ENCODE measurements at regions not wholly inside any gene's neighbourhood (a gene's known extent, or its start where the extent isn't known, plus 50 kb on each side); places are given as distances from the start of the nearest gene placed in this dataset.

DNA sequence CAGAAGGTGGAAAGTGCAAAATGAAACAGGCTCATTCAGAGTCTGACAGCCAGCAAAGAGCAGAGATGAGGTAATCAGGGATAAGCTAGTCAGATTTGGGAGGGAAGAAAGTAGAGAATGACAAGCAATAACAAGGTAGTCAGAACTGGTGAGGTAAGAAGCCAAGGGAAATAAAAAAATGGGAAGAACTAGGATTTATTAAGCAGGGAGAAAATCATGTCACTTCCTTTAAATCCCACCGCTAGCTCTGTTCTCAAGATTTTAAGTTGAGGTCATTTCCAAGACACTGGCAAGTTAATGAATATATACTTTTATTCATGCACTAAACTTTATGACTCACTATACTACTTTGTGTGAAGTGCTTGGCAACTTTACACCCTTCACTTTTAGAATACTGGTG lies 1106.8 kb downstream of the IGSF11 start:
- DNase-seq: no peak

DNA sequence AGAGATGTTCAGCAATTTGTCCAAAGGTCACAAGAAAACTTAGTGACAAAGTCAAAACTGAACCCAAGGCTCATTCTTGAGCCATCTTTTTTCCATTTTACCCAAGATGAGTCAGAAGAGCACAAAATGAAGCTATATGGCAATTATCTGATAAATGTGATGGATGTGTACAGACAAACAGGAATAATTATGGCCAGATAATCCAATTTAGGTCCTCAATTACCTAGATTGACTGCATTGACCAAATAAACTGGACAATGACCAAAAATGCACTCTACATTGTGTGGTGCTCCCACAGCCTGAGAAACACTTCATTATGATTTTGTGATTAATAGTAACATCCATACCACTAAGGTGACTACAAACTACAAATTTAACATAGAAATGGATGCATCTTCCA lies 1105.8 kb downstream of the IGSF11 start:
- no peak for DNase-seq

DNA sequence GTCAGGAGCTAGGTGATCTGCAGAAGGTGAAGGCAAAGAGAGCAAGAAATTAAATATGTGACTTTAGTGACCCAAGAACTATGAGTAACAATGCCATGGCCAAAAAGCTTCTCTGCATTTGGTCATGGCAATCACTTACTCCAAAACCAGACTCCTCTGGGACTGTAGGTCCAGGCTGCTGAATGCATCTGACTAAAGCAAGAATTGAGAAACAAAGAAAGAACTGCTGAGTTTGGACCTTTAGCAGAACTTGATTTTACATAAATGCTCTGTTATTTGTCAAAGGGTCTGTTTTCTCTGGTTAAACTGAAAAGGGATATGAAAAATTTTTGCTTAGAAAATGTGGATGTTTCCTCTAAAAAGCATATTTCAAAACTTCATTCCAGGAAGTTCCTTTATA lies 1102.2 kb downstream of the IGSF11 start:
- DNase-seq: no peak

DNA sequence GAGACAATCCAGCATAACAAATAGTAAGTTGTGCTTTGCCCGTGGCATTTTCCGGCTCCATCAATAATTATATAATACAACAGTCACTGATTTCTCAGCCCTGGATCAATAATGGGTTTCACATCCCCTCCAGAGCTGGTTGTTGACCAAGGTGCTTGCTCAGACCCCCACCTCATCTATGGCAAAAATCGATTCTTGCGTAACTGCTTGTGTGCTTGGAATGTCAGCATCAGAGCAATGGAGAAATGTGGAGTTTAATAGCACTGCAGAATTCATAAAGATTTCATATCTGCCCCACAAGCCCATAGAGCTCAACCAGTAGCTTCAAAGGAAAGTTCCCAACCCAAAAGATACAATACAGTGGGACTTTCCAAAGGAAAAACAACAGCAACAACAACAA lies 1098.5 kb downstream of the IGSF11 start:
- no peak for DNase-seq

DNA sequence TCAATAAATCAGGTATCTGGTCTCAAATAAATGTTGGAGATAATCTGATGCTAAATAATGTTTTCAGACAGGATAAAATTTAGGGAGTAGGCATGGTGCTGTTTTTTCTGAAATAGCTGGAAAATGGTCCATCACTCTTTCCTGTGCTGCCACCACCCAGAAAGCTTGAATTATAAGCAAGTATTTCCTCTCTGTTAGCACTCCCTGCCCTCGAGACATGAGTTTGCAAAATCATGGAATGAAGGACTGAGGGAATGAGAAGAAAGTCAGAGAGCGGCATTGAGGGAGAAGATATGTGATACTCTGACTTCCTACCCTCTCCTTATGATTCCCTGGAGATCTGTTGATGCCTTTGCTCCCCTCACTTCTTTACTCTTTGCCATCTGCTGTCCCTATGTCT lies 1095.7 kb downstream of the IGSF11 start:
- DNase-seq: no peak

DNA sequence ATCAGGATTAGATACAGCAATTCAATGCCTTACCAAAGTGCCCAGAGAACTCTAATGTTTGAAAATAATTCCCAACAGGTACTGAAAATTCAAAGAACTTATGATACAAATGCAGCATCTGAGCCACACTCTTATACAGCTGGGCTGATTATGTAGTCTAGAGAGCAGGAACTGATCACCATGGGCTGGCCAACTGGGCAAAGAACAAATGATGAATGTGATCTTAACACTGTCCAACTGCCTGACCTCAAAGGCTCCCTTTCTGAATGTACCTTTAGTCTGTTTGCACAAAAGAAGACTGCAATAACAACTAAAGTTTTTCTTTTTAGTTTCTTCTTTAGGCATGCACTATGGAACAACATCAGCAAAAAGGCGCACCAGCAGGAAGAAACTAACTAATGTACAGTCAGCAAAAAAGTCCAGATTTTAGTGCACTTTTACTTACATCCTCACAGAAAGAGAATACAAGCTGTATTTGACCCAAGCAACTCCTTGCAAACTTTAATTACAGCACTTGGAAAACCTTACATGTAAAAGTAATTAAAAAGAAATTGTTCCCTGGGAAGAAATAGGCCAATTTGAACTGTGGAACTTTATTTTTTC lies 1095.1 kb downstream of the IGSF11 start:
- no peak for DNase-seq

DNA sequence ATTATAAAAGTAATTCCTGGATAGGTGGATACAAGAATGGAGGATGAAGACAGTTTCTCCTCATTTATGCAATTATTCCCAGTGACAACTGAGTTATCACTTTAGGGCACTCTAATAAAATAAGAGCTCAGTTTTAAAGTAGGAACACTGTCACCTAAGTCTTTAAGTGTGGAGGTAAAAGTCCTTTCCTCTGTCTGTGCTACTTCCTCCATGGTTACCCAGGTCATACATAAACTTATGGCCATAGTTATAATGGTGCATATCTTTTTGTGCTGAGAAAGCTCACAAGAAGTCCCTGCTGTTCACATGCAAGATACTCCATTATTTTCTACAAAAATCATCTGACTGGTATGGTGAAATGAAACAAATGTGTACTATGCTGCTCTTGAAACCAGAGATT lies 1093.6 kb downstream of the IGSF11 start:
- DNase-seq: no peak

DNA sequence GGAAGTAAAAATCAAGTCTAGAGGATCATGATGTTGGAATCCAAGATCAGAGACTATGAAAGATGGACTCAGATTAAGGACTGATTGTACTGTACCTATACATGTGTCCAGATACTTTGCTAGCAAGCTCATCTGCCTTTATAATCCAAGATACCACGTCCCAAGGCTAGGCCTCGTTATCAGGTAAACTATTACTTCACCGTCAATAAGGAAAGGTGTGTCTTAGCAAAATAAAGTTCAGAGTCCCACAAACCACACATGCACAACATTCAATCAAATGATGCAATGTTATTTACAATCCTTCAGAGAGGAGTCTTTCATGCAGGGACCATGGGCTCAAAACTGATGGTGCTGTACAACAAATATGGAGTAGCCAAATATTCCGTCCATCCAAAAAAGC lies 1092.9 kb downstream of the IGSF11 start:
- DNase-seq: no peak

DNA sequence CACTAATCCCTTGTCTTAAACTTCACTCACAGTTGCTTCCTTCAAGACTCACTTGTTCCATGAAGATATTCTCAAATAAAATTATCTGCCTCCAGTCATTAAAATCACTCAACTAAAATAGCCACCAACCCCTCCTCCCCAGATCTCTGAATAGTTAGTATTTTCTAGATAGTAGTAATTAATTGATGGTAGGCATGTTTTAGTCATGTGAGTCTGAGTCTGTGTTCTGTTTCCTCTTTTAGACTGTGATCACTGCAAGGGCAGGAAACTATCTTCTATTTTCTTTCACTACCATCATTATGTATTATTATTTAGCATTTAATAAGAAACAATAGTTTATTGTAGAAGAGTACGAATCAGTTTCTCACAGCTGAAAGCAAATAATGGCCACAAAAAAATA lies 1080.5 kb downstream of the IGSF11 start:
- DNase-seq: no peak

DNA sequence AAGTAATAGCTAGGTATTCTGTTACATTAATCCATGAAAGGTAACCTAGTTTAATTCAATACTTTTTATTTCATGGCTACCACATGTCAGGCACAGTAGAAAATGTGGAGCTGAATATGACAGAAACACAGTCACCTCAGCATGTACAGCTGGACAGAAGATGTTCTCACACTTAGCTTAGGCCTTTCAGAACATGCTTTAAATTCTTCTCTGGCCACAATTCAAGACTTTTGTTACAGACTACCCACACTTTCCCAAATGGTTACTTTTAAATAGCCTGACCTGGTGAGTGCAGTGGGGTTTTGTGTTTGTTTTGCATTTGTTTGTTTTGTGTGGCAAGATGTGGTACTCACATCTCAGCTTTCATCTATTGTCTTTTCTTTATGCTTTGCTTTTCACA lies 1079.5 kb downstream of the IGSF11 start:
- no peak for DNase-seq

DNA sequence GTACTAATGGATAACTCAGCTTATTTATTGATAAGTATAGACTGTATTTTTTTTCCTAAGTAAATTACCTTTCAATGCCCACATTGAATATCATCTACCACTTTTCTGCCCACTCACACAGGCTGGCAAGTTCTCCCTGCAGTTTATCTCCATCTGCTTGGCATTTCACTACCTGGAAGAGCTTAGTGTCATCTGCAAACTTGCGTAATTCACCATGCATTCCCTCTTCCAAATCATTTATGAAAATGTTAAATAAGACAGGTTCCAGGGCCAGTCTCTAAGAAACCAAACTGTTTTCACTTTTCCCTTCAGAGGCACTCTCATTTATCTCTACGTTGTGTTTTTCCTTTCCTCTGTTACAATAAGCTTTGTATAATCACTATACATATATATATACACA lies 1076.6 kb downstream of the IGSF11 start:
- no peak for DNase-seq

DNA sequence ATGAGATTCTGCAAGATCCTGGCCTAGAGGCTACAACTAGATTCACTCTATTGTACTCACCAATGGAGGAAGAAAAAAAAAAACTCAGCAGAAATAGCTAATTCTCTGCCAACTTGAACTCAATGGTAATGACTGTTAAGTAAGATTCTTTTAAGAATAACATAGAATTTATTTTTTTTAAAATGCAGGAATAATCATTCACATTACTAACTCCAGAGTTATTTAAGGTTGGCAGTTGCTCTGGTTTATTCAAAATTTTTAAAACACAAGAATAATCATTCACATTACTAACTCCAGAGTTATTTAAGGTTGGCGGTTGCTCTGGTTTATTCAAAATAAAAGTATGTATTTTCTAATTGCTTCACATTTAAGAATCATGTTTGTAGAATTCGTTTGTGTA lies 1071.9 kb downstream of the IGSF11 start:
- no peak for DNase-seq

DNA sequence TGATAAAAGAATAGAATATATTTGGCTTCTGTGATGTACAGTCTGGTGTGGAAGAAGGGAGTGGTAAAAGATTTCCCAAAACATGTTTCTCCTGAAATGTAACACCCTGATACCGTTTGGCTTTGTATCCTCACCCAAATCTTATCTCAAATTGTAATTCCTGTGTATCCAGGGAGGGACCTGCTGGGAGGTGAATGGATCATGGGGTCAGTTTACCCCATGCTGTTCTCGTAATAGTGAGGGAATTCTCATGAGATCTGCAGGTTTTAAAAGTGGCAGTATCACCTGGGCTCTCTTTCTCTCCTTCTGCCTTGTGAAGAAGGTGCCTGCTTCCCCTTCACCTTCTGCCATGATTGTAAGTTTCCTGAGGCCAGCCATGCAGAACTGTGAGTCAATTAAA lies 1070.8 kb downstream of the IGSF11 start:
- no peak for DNase-seq

DNA sequence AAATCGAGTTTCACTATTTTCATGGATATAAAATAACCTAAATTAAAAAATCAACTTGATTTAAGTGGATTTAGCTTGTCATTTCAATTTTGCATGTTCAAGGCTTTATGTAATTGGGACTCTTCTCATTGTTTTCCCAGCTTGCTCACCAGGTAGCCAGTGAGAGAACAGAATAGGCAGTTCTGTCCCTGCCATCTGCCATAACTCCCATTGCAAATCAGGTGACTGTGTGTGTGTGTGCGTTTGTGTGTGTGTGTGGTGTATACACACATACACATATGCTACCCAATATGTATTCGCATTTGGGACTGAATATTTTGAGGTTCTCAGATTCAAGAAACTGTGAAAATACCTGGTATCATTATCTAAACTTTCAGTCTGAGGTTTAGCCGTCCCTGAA lies 1069.8 kb downstream of the IGSF11 start:
- DNase-seq: no peak

DNA sequence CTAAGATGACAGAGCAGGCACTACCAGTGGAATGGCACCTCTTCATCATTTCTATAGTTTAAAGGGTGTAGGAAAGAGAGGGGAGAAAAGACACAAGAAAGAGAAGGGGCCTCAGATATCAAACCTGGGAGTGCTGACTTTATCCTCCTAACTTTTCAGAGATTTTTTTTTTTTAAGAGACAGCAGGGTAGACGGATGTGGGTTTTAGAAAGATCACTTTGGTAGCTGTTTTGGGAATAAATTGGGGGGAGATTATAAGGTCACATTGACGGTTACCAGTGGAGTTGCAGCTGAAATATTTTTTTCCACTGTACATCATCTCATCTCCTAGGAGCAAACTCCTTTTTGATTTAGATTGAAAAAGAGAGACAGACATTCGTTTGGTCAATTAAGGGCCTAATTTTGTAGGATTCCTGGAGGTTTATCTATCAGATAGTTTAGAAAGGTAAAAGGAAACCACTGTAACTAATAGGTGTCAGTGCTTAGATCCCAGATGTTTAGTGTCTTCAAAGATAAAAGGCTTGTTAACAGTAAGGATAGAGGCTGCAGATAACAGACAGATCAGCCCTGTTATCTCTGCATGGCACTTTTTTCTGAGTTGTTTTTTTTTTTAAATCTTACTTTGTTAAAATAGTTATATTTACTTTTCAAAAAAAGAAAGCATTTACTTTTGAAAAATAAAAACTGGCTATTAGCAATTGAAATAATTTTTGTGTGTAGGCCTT lies 1057.0 kb downstream of the IGSF11 start:
- no peak for DNase-seq

DNA sequence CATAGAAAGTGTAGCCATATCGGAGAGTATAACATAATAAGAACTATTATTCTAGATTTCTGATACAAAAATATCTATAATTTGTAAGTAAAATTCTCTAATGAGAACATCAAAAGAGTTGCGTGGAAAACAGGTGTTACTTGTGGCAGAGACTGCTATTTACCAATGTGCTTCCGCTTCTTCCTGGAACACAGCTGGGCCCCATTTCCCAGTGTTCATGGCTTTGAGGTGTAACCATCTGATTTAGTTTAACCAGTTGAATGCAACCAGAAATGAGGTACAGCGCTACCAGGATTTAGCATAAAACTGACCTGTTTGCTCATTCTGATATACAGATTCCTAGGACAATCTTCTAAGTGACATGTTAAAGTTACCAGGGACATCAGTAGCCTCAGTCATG lies 1055.2 kb downstream of the IGSF11 start:
- no peak for DNase-seq

DNA sequence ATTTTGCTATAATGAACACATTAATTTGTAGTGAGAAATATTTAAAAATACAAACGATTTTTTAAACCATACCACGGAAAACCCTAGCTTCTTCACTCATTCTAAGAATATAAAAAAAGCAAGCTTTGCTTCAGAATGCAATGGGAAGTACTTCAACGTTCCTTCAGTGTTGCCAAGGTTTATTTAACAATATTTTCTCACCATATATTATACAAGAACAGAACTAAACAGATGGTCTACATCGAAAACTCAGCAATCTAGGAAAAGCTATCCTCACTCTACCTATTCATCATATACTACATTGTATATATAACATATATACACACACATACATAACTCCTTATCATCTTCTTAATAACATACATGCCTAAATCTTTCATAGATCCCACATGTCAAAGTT lies 1047.4 kb downstream of the IGSF11 start:
- no peak for DNase-seq

DNA sequence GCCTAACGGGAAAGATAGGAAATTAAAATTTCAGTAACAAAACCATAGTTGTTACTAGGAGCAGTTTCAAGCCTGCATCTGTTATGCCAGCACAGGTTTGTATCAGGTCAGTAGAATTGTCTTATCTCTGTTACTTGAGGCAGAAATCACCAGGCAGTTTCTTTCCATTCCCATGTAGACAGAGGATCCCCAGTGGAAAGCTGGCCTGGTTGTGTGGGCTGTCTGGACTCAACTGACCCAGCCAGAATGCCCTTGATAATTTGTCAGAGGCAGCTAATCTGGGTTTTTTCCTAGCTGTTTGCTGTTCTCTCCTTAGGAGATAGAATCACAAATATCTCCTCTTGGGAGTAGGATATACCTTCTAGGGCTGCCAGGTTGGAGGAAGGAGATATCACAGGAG lies 1044.7 kb downstream of the IGSF11 start:
- DNase-seq: no peak

DNA sequence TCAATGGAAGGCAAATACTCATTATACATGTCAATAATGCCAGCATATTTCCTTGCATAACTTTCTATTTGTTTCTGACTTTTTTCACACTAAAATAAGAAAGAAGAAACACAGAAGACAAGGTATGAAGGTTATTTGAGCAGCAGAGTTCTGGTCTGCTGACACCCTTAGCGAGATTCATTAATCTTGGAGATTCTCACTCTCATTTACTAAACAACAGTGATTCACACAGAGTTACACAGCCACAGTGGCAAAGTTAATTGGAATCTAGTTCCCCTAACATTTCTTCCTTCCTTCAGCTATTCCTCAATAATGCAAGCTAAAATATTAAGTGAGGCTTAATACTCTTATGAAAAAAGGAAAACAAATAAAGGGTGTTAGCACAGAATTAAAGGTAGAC lies 1044.0 kb downstream of the IGSF11 start:
- no peak for DNase-seq

DNA sequence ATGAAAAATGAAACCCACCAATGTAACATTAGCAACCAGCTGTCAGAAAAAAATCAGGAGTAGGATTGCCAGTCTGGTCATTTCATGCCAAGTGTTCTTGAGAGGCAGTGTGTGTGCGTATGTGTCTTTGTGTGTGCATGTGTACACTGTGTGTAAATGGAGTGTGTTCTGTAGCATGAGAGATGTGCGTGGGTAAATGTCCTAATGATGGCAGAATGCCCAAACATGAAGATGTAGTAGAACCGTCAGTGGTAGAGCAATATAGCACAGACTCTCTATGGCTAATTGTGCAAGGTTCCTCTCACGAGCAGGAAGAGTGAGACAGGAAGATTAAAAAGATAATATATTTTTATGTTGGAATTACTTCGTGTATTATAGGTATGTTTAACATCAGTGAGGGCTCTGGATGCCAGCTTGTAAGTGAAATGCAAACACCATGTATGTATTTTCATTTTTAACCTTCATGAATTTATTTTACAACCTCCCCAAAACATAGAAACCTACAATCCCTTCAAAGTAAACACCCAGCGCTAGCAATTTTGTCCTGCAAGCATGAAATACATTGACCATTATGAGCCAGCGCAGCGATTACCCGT lies 1038.7 kb downstream of the IGSF11 start:
- no peak for DNase-seq

DNA sequence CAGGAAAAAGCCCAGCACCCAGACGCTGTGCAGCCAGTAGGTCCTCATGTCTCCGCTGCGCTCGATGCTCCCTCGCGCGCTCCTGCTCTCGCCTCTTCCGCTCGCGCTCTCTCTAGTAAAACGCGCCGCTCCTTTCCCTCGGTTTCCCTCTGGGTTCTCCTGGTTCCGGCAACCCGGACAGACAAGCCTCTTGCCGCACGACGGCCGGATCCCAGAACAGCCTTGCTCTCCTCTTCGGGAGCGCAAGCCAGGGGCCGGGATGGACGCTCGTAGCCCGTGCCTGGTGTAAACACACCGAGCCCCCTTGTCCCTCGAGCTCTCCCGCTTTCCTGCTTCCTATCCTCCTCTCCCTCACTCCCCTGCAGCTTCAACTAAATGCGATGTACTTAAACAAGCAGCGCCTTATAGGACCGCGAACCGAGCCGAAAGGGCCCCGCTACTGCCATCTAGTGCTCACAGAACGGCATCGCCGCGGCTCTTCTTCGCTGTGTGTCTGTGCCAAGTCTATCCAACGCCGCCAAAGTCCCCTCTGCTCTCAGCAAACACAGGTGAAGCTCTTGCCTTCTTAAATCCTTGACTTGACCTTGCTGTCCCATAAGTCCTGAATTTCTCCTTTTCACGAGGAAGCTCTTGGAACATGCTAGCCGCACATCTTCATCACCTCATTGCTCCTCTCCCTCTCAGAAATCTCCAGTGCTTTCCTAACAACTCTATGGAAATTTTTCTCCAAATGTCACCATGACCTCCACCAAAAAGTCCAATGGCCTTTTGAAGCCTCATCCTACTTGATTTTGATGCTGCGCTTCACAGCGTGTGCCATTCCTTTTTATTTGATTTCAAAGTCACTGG lies 1037.2 kb downstream of the IGSF11 start:
- DNase-seq: peak in 1 of 2 experiments; percentile 16

DNA sequence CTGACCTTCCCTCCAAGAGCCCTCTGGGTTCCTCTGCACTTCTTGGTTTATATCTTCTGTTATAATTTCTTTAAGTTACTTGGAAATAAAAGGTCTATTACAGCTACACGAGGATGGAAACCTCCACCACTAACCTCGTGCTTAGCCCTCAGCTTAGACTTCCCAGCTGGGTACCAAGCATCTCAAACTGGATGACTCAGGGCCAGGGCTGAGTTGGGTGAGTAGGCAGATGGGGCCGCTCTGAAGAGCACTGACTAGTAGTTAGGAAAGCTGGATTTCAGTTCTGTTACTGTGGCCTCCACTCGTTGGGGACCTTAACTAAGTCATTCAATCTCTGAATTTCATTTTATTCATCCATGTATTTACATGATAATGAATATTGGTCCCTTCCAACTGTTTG lies 1036.6 kb downstream of the IGSF11 start:
- no peak for DNase-seq

DNA sequence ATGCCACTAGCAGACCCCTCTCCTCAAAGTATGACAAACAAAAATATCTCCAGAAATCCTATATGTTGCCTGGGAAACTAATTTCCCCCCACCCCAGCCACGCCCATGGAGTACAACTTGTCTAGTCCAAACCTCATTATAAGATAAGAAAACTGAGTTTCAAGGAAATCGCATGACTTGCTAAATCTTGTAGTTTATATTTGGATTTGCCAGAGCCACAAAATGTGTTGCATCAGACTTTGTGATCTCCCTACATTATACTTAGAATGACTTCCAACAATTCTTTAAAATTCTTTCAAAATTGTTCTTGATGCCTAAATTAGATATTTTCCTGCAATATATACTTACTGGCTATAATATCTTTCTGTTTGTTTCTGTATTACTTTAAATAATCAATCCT lies 1034.4 kb downstream of the IGSF11 start:
- DNase-seq: no peak

DNA sequence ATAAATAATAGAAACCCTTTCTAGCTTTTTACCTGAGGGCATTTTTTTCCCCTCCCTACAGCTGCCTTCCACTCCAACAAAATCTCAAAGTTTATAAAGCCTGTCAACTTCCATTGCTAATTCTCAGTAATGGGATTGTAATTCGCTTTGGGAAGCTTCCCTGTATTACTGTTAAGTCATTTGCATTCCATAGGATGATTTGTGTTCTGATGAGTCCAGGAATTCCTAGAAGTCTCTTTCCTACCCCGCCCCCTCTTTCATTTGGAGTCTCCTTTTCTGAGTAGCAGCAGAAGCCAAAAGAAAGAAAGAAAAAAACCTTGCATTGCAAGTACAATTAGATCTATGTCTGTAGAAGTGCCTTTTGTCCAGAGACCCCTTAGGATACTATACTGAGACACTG lies 1033.3 kb downstream of the IGSF11 start:
- DNase-seq: no peak

Measured in SW 1271 (cell line).